ENCODE measurements at regions not wholly inside any gene's neighbourhood (a gene's known extent, or its start where the extent isn't known, plus 50 kb on each side); places are given as distances from the start of the nearest gene placed in this dataset.

DNA sequence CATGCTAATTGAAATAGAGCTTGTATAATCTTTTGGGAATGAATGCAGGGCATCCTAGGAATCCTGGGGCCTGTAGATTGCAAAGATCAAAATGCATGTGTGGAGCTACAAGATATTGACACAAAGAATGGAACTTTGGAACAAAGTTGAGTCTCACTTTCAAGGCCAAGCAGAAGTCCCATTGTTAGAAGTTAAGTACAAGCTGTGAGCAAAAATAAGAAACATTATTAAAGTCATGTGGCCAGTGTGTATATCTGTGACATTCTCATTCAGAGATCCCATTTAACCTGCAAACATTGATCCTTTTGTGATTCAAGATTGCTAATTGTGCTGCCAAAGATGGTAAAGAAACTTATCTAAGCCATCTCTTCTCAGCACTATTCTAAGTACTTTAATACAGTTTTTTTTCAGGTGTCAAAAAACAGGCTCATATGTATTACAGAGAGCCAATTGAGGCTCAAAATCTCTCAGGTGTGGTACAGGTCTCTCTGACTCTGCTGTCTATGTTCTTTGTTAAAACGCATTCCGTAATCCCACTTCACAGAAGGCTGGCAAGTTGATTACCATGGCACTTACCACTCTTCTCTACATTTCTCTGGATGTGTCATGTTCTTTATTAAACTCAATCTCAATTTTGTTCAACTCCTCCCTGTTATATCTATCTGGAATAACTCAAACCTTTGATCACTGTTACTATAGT is 704.4 kb upstream of the NEGR1 start:
- no peak for TF ChIP-seq POLR2AphosphoS5 (IDR thresholded peaks at IDR 0.05; ENCODE audit: borderline replicate concordance, low read depth, low read length)
- TF ChIP-seq EZH2 (IDR thresholded peaks at IDR 0.05): no peak
